Glomerular visceral epithelial cell (primary cell): ENCODE measurements at regions not wholly inside any gene's neighbourhood (a gene's known extent, or its start where the extent isn't known, plus 50 kb on each side); places are given as distances from the start of the nearest gene placed in this dataset.
A peak's percentile ranks its signal among the peaks of the same experiment; 100 is the strongest.

ENCODE experiments used
- DNase-seq: peaks from one replicate; pipeline ENCODE4 v3.0.0-alpha.2; 2016; ENCODE audit errors: extremely low spot score

DNA sequence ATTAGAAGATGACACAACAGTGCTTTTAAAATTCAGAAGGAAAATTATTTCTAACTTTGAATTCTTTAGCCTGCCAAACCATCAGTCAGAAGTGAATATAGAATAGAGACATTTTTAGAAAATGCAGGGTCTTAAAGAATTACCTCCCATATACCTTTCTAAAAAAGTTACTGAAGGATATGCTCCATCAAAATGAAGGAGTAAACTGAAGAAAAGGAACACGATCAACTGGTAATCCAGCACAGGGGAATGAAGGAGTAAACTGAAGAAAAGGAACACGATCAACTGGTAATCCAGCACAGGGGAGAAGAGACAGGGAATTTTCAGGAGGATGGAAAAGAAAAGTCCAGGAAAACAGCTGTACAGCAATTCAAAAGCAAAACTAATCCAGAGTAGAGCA, 75.4 kb upstream of the LDLRAD3 start:
- no peak for DNase-seq

DNA sequence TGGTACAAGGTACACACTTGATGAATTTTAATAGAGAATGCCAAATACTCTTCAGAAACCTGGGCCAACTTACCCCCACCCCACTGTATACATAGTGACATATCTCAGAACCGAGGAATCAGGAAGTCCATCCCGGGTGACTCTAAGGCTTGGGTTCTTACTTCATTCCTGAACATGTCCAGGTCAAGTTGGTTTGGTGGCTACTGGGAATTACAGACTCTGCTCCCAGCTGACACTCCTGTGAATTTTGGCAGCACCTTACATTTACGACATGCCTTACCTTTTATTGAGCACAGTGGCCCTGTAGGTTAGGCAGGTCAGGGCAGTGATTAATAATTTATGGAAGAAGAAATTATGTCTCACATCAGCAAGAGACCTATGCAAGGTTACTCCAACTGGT, 70.1 kb upstream of the LDLRAD3 start:
- no peak for DNase-seq

GRCh38 chr11:35874751-35875450, 69.0 kb upstream of the LDLRAD3 start:
- no peak for DNase-seq

DNA sequence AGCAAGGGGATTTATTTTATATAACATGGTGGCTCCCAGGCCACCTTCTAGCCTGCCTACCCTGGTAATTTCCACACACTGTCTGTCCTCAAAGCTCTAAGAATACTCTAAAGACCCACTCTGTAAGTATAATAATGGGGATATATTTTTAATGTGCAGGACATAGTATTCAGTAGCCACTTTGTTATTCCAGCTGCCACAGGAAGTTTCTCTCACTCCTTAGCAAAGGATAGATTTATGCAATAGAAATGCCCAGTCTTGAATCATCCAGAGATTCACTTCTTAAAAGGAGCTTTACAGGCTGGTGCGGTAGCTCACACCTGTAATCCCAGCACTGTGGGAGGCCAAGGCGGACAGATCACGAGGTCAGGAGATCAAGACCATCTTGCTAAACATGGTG, 68.4 kb upstream of the LDLRAD3 start:
- DNase-seq = no peak

- no peak for DNase-seq
Measured at GRCh38 chr11:35876786-35877185, 67.1 kb upstream of the LDLRAD3 start.

DNA sequence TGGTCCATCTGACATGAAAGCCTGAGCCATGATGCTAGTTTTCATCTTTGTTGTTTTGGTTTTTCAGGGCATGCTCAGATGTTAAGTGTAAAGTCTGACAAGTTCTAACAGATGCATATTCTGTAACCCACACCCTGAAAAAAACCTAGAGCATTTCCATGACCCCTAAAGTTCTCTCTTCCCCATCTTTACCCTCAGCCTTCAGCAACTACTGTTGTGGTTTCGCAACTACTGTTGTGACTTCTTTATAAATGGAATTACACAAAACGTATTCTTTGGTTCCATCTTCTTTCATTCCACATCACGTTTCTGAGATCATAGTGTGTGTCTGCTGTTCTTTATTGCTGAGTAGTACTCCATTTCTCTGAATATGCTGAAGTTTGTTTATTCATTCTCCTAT, 65.1 kb upstream of the LDLRAD3 start:
- no peak for DNase-seq

GRCh38 chr11:35879361-35879760, 64.5 kb upstream of the LDLRAD3 start:
- DNase-seq = no peak

DNA sequence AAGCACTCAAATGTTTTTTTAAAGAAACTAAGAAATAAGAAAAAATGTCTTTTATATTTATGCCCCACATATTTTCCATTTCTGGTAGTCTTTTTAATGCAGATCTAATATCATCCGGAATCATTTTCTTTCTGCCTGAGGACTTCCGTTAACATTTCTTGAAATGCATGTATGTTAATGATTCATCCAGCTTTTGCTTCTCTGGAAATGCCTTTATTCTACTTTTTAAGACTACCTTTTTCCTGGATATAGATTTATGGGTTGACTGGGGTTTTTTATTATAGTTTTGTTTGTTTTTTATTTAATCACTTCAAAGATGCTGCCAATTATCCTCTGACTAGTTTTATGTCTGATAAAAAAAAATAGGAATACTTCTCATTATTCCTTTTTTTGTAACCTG, 57.1 kb upstream of the LDLRAD3 start:
- no peak for DNase-seq

DNA sequence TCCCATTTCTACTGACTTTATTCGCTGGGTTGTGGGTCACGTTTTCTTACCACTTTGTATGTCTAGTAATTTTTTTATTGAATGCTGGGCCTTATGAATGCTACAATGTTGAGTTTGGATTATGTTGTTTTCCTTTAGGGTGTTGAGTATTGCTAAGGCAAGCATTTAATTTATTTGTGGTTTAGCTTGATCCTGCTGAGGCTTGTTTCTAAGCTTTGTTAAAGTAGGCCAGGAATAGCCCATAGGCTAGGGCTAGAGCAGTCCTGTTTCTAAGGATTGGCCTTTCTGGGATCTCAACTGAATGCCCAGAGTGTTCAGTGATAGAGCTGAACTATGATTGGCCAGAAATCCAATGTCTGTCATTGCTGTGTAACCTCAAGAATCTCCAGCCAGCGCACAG, 56.1 kb upstream of the LDLRAD3 start:
- DNase-seq = no peak

- DNase-seq = no peak
Measured at GRCh38 chr11:35888961-35889360, 54.9 kb upstream of the LDLRAD3 start.

GRCh38 chr11:35891096-35891495, 52.8 kb upstream of the LDLRAD3 start:
- DNase-seq = no peak

DNA sequence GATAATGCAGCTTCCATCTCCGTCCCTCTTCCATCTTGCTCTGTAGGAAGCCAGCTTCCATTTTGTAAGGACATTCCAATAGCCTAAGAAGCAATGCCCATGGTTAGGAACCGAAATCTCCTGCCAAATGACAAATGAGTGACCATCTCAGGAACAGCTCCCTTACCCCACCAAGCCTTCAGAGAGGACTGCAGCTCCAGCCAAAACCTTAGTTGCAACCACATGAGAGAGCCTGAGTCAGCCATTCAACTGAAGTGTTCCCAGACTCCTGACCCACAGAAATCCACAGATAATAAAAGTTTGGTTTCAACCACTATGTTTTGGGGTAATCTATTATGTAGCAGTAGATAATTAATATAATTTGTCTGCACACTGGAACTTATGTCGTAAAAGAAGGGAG, 51.7 kb upstream of the LDLRAD3 start:
- DNase-seq = no peak

GRCh38 chr11:35893796-35894475, 49.9 kb upstream of the LDLRAD3 start:
- DNase-seq = peak; percentile 14
